Astrocyte of the cerebellum (primary cell): ENCODE measurements at regions not wholly inside any gene's neighbourhood (a gene's known extent, or its start where the extent isn't known, plus 50 kb on each side); places are given as distances from the start of the nearest gene placed in this dataset.

ENCODE experiments used
- DNase-seq: peaks from one replicate; pipeline ENCODE4 v3.0.0-alpha.2; 2011; ENCODE audit warnings: low read depth
- H3K4me3 ChIP-seq: 2 replicates; pipeline ENCODE4 v1.5.1; 2011; ENCODE audit warnings: mild to moderate bottlenecking, low read depth, low read length, moderate library complexity
- CTCF ChIP-seq: IDR thresholded peaks from 2 replicates; pipeline ENCODE4 v1.5.1; 2012; ENCODE audit warnings: low read length, low read depth, moderate library complexity, mild to moderate bottlenecking; ENCODE audit errors: missing control alignments
- in situ Hi-C: cut with HindIII; loops from 2 replicates; pipeline ENCODE4 v1.10.0; 2017; ENCODE audit warnings: low sequenced_read_pairs

GRCh38 chr16:49168126-49168525 lies 113.5 kb downstream of the CBLN1 start:
- in situ Hi-C loops = no loop called here
- no peak for TF ChIP-seq CTCF
- no peak for DNase-seq
- H3K4me3 ChIP-seq = no peak overlapping the region

GRCh38 chr16:49165025-49165424 lies 116.6 kb downstream of the CBLN1 start:
- no peak for DNase-seq
- TF ChIP-seq CTCF = no peak
- in situ Hi-C loops = no loop called here
- H3K4me3 ChIP-seq = no peak overlapping the region

GRCh38 chr16:49161191-49161590 lies 120.4 kb downstream of the CBLN1 start:
- TF ChIP-seq CTCF = no peak
- in situ Hi-C loops = no loop called here
- H3K4me3 ChIP-seq = no peak overlapping the region
- DNase-seq = no peak

GRCh38 chr16:49158029-49158642 lies 123.5 kb downstream of the CBLN1 start:
- in situ Hi-C loops = no loop called here
- no peak overlapping the region for H3K4me3 ChIP-seq
- DNase-seq = no peak
- no peak for TF ChIP-seq CTCF

GRCh38 chr16:49150341-49150740 lies 131.3 kb downstream of the CBLN1 start:
- in situ Hi-C loops = no loop called here
- no peak for DNase-seq
- H3K4me3 ChIP-seq = no peak overlapping the region
- no peak for TF ChIP-seq CTCF

GRCh38 chr16:49148410-49148809 lies 133.2 kb downstream of the CBLN1 start:
- TF ChIP-seq CTCF = no peak
- DNase-seq = no peak
- no peak overlapping the region for H3K4me3 ChIP-seq
- in situ Hi-C loops = no loop called here
